Right lobe of liver (tissue), 6 donors: ENCODE measurements at regions not wholly inside any gene's neighbourhood (a gene's known extent, or its start where the extent isn't known, plus 50 kb on each side); places are given as distances from the start of the nearest gene placed in this dataset.

Source experiments
- ATAC-seq, 4 donors: fragments of 200-7000 bp; cut with Tn5 transposase; one replicate each; pipeline ENCODE4 v1.9.1; 2020; ENCODE audit warnings: mild to moderate bottlenecking in 4 of 4, moderate library complexity in 4 of 4
- DNase-seq, 3 donors: peaks; one replicate each; pipeline ENCODE4 v3.0.0-alpha.2; 2020
- H3K27ac ChIP-seq, 3 donors: fragments of 200-600 bp; one replicate each; pipeline ENCODE4 v1.8.0; 2022
- H3K27me3 ChIP-seq, 2 donors: fragments of 200-600 bp; one replicate each; pipeline ENCODE4 v1.8.0; 2022
- H3K36me3 ChIP-seq, 4 donors: fragments of 200-600 bp; sonication (generic) in 1 of 4; one replicate each; pipeline versions ENCODE4 v1.5.1 to v1.8.0; 2017 to 2022; ENCODE audit warnings: control low read depth in 1 of 4
- H3K4me1 ChIP-seq, 4 donors: fragments of 200-600 bp; sonication (generic) in 1 of 4; one replicate each; pipeline versions ENCODE4 v1.5.1 to v1.8.0; 2017 to 2022; ENCODE audit warnings: control low read depth in 1 of 4
- H3K4me3 ChIP-seq, 3 donors: fragments of 200-600 bp; one replicate each; pipeline ENCODE4 v1.8.0; 2022
- H3K9me3 ChIP-seq, 4 donors: fragments of 200-600 bp; sonication (generic) in 1 of 4; one replicate each; pipeline versions ENCODE4 v1.5.1 to v1.8.0; 2017 to 2022; ENCODE audit warnings: control low read depth in 1 of 4
- POLR2A ChIP-seq: fragments of 450-650 bp; IDR thresholded peaks from one replicate; pipeline ENCODE4 v1.6.1; 2017; ENCODE audit warnings: antibody characterized with exemption, mild to moderate bottlenecking
- WGBS: methylation state at CpG from one replicate; pipeline ENCODE4 v1.1.6; 2018; ENCODE audit warnings: low coverage, low lambda C conversion rate; ENCODE audit not compliant: insufficient coverage; ENCODE audit errors: missing lambda C conversion rate; 5-methylcytosine and 5-hydroxymethylcytosine counted together
- intact Hi-C, 2 donors: fragments of 100-400 bp; cut with DNase I; formaldehyde crosslinking; loops; one replicate each; pipeline versions ENCODE4 v1.11.2 to v1.14.1; 2022
- TF ChIP-seq, protein P1 (sequence below), 4 donors: fragments of 200-600 bp in 3 of 4; fragments of 450-650 bp in 1 of 4; IDR thresholded peaks; one replicate each; pipeline versions ENCODE4 v1.5.1 to v1.8.0; 2016 to 2022; ENCODE audit warnings: antibody characterized with exemption in 4 of 4, mild to moderate bottlenecking in 2 of 4
- donor health status: DM: no; HTN: yes; CAD: no.
- donor health status: DM: no; HTN: no; CAD: no.
- donor health status: DM: no; HTN: no; CAD: no.
- donor health status: DM: no; HTN: yes; CAD: no.
- donor health status: DM: no; HTN: yes; CAD: no.

DNA sequence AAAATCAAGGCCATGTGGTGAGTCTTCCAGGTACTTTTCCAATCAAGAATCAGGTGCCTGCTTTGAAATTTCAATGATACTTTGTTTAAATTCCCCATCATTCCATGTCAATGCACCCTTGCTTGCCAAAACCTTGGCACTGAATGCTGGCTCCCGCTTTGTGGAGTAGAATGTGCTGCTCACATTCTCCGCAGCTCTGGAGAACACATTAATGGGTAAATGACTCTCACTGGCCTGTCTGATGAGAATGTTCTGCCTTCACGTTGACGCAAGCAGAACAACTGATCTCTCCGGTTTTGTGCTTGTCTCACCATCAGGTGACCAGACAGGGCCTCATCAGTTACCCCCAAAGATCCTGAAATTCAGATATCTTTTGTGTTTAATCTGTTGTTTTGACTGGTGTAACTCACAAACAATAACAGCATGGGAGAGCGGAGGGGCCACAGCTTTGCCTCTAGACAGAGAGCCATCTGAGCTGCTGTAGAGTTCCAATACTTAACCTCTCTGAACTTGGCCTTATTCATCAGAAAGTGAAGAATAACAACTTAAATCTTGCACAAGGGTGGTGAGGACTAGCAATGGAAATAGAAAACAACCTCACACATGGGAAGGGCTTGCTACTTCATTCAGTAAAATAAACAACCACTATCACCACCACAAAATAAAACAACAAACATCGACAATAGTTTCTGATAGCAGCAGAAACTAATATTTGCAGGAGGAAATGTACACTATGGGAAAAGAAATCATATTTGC lies 276.9 kb upstream of the IGFBP3 start:
- Histone ChIP-seq H3K4me3 (no peak overlapping the region), H3K27ac (no peak overlapping the region), H3K36me3 (no peaks in the 10 kb centered on the region), H3K9me3 (no peaks in the 10 kb centered on the region), H3K27me3 (no peaks in the 10 kb centered on the region), H3K4me1 (no peaks in the 10 kb centered on the region)
- DNase-seq (no peak), ATAC-seq (no peak)
- WGBS: 78% methylated on average over 4 of the region's 7 CpGs
- TF ChIP-seq, protein P1, sequence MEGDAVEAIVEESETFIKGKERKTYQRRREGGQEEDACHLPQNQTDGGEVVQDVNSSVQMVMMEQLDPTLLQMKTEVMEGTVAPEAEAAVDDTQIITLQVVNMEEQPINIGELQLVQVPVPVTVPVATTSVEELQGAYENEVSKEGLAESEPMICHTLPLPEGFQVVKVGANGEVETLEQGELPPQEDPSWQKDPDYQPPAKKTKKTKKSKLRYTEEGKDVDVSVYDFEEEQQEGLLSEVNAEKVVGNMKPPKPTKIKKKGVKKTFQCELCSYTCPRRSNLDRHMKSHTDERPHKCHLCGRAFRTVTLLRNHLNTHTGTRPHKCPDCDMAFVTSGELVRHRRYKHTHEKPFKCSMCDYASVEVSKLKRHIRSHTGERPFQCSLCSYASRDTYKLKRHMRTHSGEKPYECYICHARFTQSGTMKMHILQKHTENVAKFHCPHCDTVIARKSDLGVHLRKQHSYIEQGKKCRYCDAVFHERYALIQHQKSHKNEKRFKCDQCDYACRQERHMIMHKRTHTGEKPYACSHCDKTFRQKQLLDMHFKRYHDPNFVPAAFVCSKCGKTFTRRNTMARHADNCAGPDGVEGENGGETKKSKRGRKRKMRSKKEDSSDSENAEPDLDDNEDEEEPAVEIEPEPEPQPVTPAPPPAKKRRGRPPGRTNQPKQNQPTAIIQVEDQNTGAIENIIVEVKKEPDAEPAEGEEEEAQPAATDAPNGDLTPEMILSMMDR (IDR thresholded peaks at IDR 0.05): no peak
- TF ChIP-seq POLR2A: no peak
- intact Hi-C loops: no loop called here

DNA sequence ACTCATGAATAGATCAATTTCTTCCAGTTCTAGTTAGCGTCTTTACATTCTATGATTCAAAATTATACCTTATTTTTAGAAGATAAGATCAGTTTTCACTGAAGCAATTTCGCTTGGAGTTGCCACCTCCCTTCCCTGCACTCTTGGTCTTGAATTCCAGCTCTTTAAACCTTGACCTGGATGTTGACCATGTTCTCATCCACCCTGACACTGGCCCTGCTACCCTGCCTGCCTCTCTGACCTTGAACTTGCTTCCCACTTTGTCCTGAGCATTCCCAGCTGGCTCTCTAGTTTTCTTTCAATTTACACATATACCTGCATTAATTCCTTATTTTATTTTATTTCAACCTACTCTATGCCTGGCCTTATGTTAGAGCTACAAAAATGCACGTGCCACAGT lies 274.9 kb upstream of the IGFBP3 start:
- H3K4me1 ChIP-seq: no peaks in the 10 kb centered on the region
- H3K9me3 ChIP-seq: no peaks in the 10 kb centered on the region
- H3K27me3 ChIP-seq: no peaks in the 10 kb centered on the region
- DNase-seq: no peak
- no peaks in the 10 kb centered on the region for H3K36me3 ChIP-seq
- H3K4me3 ChIP-seq: no peak overlapping the region
- H3K27ac ChIP-seq: no peak overlapping the region
- no peak for ATAC-seq
- TF ChIP-seq POLR2A: no peak
- TF ChIP-seq, protein P1 (IDR thresholded peaks at IDR 0.05): no peak
- intact Hi-C loops: no loop called here
- WGBS: 57% methylated on average over 3 of the region's 3 CpGs

DNA sequence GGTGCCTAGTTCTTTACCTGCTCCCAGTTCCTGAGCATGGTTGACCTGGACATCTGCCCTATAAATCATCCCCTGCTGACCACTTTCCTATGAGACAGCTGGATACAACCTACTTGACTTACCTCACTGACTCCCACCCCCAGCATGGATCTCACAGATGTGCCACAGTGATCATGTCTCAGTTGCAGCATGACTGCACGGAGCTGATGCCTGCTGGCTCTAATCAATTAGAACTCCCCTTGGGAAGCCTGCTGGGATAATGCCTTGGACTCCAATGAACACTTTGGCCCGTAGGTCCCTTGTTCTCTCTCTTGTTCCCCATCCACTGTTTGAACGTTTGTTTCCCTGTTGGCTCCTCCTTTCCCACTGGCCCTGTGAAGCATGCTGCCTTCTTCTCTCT lies 271.2 kb upstream of the IGFBP3 start:
- no peaks in the 10 kb centered on the region for H3K4me1 ChIP-seq
- DNase-seq: no peak
- H3K9me3 ChIP-seq: no peaks in the 10 kb centered on the region
- H3K27me3 ChIP-seq: no peaks in the 10 kb centered on the region
- no peak for ATAC-seq
- no peak overlapping the region for H3K4me3 ChIP-seq
- H3K27ac ChIP-seq: no peak overlapping the region
- 72% methylated on average over 3 of the region's 3 CpGs for WGBS
- H3K36me3 ChIP-seq: no peaks in the 10 kb centered on the region
- TF ChIP-seq, protein P1 (IDR thresholded peaks at IDR 0.05): no peak
- TF ChIP-seq POLR2A: no peak
- intact Hi-C loops: no loop called here

DNA sequence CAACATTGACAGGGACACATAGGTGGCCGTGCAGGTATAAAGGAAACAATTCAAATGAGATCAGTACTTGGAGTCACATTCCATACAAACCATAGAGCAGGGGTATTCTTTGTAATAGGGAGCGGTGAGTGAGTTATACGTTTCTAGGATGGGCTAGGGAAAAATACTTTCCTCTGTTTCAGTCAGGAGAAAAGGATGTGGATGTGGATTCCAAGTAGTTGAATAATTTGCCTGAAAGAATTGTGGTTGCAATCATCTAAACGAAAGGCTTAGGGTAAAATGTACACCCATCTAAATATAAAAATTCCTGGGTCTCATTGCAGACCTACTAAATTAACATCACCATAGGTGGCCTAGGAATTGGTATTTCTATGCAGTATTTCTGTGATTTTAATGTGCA lies 270.7 kb upstream of the IGFBP3 start:
- ATAC-seq (no peak), DNase-seq (no peak)
- no peaks in the 10 kb centered on the region for H3K9me3 ChIP-seq
- H3K4me1 ChIP-seq: no peaks in the 10 kb centered on the region
- no peak overlapping the region for H3K4me3 ChIP-seq
- TF ChIP-seq POLR2A: no peak
- TF ChIP-seq, protein P1 (IDR thresholded peaks at IDR 0.05): no peak
- 85% methylated on average over 4 of the region's 4 CpGs for WGBS
- no peaks in the 10 kb centered on the region for H3K36me3 ChIP-seq
- H3K27ac ChIP-seq: no peak overlapping the region
- intact Hi-C loops: no loop called here
- H3K27me3 ChIP-seq: no peaks in the 10 kb centered on the region
